LNCaP clone FGC (cell line): ENCODE measurements at regions not wholly inside any gene's neighbourhood (a gene's known extent, or its start where the extent isn't known, plus 50 kb on each side); places are given as distances from the start of the nearest gene placed in this dataset.

ENCODE experiments used
- DNase-seq: peaks from one replicate; pipeline ENCODE4 v3.0.0-alpha.2; 2011; ENCODE audit warnings: low read depth
- H3K4me3 ChIP-seq: 2 replicates; pipeline ENCODE4 v1.5.1; 2011; ENCODE audit warnings: mild to moderate bottlenecking, low read depth, low read length, control low read depth
- CTCF ChIP-seq: IDR thresholded peaks from 2 replicates; pipeline ENCODE4 v1.5.1; 2012; ENCODE audit warnings: mild to moderate bottlenecking; ENCODE audit not compliant: control insufficient read depth, insufficient read depth; ENCODE audit errors: extremely low read depth

GRCh38 chr3:45318689-45319088, 69.7 kb upstream of the LARS2 start:
- H3K4me3 ChIP-seq = no peak overlapping the region
- DNase-seq = no peak
- no peak for TF ChIP-seq CTCF

- no peak for TF ChIP-seq CTCF
- H3K4me3 ChIP-seq = no peak overlapping the region
- DNase-seq = no peak
Measured at GRCh38 chr3:45319231-45319995, 69.0 kb upstream of the LARS2 start.

- no peak for TF ChIP-seq CTCF
- H3K4me3 ChIP-seq = no peak overlapping the region
- DNase-seq = no peak
Measured at GRCh38 chr3:45319996-45320305, 68.4 kb upstream of the LARS2 start.

- DNase-seq = no peak
- TF ChIP-seq CTCF = no peak
- no peak overlapping the region for H3K4me3 ChIP-seq
Measured at GRCh38 chr3:45320986-45321385, 67.4 kb upstream of the LARS2 start.

GRCh38 chr3:45321607-45322391, 66.6 kb upstream of the LARS2 start:
- TF ChIP-seq CTCF = no peak
- DNase-seq = no peak

GRCh38 chr3:45322616-45323015, 65.8 kb upstream of the LARS2 start:
- no peak for DNase-seq
- TF ChIP-seq CTCF = no peak
- H3K4me3 ChIP-seq = no peak overlapping the region

More at GRCh38 chr3:45321607-45322391, 66.6 kb upstream of the LARS2 start:
- H3K4me3 ChIP-seq = no peak overlapping the region

- DNase-seq = no peak
- no peak for TF ChIP-seq CTCF
- H3K4me3 ChIP-seq = no peak overlapping the region
Measured at GRCh38 chr3:45325676-45326075, 62.7 kb upstream of the LARS2 start.
